ENCODE measurements at regions not wholly inside any gene's neighbourhood (a gene's known extent, or its start where the extent isn't known, plus 50 kb on each side); places are given as distances from the start of the nearest gene placed in this dataset.

GRCh38 chr4:114187592-114187991 lies 208.1 kb upstream of the ARSJ start:
- TF ChIP-seq CTCF (IDR thresholded peaks at IDR 0.05; ENCODE audit: poor library complexity, severe bottlenecking) (no peak), RAD21 (conservative IDR thresholded peaks at IDR 0.05) (no peak)
